Midbrain (tissue), 1 donor: ENCODE measurements at regions not wholly inside any gene's neighbourhood (a gene's known extent, or its start where the extent isn't known, plus 50 kb on each side); places are given as distances from the start of the nearest gene placed in this dataset.
A peak's percentile ranks its signal among the peaks of the same experiment; 100 is the strongest.
"Not testable (repeated sequence)": the region's sequence is repeated elsewhere in the genome, so short reads cannot be mapped to it uniquely, and the experiment has no call there.

Source experiments
- DNase-seq: peaks from one replicate; lab custom pipeline; 2025; lab: John Stamatoyannopoulos, UW

DNA sequence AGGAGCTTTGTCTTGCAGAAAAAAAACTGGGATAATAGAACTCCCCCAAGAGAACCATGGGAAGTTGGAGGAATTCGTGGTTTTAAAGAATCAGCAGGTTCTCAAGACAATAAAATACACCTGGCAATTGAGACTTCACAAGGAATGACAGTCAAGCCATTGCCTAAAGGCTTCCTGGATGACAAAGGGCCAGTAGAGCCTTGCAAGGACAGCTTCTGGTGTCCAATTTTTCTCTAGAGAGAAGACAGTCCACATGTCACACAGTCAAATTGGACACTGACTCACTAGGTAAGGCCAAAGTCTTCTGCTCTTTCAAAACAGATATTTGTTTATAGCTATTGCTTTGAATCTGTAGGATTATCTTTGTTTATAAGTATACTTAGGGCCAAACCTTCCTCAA is 80.3 kb upstream of the BMP5 start:
- DNase-seq: no peak

DNA sequence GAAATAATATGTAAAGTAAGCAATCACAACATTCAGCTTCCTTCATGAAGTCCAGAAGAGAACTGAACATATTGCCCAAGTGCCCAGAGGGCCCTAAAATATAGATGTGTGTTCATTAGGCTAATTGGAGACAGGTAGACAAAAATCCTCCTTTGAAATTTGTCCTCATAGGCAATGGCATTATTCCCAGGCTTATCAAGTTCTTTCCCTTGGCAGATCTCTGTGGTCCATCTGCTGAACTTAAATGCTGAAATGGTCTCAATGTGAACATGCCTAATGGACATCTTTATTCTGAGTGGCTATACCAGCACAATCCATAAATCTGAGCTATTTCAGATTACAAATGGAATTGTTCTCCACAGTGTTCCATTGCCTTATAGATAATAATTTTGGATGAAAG is 79.0 kb upstream of the BMP5 start:
- no peak for DNase-seq

DNA sequence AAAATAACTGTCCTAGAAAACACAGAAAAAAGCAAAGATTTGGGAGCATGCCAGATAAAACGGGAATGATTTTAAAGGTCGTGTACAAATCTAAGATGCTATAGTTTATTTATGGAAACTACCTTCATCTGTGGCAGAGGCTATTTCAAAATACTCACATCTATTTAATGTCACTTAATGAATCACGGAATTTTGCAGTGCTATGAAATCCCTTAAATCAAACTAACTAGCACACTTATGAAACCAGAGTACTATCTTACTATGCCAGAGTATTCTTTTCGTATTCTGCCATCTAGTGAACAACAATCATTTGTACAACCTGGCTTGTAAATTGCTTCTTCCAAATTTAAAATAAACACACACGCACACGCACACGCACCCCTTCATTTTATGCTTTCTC is 77.9 kb upstream of the BMP5 start:
- peak; percentile 37 for DNase-seq

DNA sequence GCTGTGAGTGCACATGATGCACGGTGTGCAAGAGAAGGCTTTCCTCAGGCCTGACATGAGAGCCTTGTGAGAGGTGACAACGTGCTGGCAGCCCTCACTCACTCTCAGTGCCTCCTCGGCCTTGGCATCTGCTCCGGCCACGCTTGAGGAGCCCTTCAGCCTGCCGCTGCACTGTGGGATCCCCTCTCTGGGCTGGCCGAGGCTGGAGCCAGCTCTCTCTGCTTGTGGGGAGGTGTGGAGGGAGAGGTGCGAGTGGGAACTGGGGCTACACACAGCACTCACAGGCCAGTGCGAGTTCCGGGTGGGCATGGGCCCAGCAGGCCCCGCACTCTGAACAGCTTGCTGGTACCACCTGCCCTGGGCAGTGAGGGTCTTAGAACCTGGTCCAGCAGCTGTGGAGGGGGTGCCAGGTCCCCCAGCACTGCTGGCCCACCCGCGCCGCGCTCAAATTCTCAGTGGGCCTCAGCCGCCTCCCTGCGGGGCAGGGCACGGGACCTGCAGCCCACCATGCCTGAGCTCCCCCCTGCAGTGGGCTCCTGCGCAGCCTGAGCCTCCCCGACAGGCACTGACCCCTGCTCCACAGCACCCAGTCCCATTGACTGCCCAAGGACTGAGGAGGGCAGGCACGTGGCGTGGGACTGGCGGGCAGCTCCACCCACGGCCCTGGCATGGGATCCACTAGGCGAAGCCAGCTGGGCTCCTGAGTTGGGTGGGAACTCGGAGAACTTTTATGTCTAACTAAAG is 74.9 kb upstream of the BMP5 start:
- no peak for DNase-seq

DNA sequence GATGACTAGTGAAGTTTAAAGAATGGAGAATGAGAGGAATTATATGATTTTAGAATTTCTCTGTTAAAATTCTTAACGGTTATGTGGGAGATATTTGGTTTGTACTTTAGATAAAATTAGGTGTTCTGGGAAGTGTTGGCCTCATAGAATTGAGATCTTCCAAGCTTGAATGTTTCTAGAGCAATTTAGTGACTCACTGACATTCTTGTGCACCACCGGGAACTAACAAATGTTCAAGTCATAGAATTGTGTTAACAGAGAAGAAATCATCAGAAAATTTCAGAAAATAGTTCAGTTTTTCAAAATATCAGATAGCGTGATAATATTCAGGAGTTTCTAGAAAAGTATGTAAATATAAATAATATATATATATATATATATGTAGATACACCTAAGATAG is 67.9 kb upstream of the BMP5 start:
- no peak for DNase-seq

DNA sequence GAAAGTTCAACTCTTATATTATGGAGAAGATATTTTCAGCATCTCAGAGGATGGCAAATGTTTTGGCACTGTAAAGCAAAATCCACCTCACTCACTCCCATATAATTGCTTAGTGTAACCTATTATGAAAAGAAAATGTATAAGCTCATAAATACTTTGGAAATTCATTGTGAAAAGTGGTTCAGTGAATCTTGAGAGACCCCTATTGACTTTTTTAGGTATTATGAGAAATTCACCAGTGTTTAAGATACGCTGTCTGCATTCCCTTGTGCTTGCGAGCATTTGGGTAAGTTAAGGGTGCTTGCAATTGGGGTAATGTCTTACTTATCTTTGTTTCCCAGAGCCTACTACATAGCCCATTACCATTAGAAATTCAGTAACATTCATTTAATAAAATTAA is 66.3 kb upstream of the BMP5 start:
- DNase-seq: no peak

DNA sequence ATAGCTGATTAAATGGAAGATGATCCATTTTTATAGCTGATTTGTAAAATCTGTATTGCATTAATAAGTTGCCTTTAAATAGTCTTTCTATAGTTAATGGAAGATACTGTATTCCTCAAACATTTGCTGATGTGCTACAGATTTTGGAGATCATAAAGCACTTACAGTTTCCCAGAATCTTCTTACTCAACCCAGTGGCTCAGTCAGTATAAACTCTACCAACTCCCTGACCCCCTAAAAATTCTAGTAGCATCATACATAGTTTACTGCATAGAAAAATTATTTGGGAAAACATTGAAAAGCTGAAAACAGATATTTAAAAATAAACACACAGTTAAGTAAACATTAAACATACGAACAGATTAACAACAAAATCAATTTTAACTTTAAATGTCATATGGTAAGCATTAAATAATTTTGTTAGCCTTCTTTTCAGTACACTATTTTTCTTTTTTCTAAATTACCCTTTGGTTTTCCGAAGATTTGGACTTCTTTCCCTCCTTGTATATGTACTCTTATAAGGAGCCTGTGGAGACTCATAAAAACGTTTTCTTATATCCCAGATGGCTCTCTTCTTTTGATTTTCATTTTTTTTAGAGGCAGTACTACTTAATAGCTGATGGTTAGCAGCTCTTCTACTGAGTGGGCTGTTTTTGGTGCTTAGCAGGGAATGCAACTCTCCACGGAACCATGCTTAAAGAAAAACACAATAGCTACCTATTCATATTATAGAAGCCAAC is 62.7 kb upstream of the BMP5 start:
- DNase-seq: no peak

DNA sequence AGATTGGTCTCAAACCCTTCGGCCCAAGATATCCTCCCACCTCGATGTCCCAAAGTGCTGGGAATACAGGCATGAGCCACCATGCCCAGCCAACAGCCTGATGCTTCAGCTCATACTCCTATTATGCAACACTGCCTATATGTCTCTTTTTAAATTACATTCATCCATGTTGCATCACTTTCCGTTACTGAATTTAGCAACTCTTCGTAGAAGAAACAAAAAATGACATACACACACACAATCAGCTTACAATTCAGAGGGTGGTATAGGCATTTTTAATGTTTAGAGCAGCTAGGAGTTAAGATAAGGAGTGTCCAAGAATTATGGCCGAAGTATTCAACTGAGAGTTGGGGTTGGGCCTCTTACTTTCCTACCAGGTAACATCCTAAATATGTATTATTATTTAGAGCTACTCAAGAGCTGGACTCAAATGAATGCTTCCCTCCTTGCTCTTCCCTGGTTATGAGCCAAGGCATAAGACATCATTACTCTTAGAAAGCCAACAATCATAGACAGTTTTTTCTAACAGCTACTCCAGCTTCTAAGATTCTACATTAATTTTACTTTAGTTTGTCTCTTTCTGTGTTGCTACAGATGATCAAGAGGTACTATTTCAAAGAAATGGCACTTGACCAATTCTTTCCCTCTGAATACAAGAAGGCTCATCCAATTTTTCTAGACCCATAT is 62.0 kb upstream of the BMP5 start:
- DNase-seq: no peak

DNA sequence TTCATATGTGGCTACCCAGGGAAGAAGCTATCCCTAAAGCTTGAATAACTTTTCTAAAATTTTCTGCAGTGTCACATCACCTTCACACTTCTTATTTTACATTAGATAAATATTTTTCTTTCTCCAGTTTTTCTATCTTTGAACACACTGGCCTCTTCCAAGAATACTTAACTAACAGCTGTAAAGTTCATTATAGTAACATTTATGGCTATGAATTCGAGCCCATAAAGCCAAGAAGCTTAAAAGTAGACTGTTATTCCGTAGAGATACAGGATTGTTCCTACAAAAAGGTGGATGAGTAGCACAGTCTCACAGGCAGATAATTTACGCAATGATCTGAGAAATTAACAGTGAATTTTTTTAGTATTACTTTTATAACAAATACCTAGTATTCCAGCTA is 55.7 kb upstream of the BMP5 start:
- DNase-seq: no peak

DNA sequence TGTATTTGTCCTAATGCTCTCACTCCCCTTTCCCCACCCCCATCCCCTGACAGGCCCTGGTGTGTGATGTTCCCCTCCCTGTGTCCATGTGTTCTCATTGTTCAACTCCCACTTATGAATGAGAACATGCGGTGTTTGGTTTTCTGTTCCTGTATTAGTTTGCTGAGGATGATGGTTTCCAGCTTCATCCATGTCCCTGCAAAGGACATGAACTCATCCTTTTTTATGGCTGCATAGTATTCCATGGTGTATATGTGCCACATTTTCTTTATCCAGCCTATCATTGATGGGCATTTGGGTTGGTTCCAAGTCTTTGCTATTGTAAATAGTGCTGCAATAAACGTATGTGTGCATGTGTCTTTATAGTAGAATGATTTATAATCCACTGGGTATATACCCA is 52.3 kb upstream of the BMP5 start:
- DNase-seq: not testable (repeated sequence)

DNA sequence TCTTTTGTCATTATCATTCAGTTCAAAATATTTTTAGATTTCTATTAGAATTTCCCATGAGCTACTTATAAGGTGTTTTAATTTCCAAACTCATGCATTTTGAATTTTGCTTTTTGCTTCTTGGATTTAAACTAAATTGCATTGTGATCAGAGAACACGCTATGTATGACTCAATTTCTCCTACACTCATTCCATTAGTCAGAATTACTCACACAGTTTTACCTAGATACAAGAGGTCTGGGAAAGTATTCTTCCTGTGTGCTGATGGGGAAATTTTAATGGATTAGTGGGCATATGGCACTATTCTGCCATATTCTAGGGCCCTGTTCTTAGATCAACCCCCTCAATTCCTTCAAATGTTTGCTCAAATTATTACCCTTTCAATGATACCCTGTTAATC is 49.9 kb upstream of the BMP5 start:
- no peak for DNase-seq
